H4 (cell line): ENCODE measurements at regions not wholly inside any gene's neighbourhood (a gene's known extent, or its start where the extent isn't known, plus 50 kb on each side); places are given as distances from the start of the nearest gene placed in this dataset.

ENCODE experiments used
- DNase-seq: peaks from one replicate; pipeline ENCODE4 v3.0.0-alpha.2; 2015; ENCODE audit warnings: low spot score

DNA sequence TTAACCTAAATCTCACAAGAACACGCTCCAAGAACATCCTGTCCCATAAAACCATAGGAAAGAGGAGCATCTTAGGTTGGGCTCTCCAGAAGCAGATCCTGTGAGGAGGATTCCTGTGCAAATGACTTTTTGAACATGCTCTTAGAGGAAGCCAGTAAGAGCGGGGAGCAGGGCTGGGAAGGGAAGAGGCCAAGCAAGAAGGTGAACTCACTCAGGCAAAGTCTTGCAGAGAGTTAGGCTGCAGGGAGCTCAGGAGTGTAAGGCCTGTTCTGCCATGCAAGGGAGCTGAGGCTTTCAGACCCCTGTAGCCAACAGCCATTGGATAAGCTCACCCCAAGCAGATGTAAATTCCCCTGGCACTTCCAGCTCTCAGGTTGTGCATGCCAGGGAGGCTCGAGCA is 63.6 kb upstream of the LY86 start:
- DNase-seq: no peak

DNA sequence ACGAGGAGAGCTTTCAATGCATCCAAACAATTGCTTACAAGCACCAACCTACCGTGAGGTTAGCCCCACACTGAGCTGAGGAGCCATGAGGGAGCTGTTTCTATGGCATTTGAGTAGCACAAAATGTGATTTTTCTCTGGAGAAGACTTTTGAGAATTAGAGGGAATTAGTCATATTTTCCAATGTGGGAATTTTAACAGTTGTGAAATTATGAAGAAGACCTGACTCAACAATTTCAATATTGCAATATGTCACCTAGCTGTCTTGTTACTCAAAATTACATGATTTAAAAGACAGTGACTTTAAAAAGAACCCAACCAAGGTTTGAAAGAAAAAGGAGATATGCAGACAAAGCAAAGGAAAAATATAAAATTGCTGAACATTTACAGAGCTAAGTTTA is 62.6 kb upstream of the LY86 start:
- DNase-seq: no peak

DNA sequence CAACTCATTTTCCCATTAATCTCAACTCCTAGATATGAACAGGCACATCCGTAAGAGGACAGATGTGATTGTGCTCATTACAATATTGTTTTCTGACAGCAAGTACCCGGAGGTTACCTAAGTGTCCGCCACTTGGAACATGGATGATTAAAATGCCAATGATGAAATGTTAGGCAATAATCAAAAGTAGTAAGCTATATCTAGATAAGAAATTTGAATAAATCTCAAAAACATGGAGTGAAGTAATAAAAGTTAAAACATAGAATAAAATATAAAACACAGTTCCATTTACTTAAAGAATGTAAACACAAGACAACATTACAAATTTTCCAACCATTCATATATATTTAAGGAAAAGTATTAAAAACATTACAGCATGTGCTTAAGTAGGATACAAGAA is 59.2 kb upstream of the LY86 start:
- DNase-seq: no peak

DNA sequence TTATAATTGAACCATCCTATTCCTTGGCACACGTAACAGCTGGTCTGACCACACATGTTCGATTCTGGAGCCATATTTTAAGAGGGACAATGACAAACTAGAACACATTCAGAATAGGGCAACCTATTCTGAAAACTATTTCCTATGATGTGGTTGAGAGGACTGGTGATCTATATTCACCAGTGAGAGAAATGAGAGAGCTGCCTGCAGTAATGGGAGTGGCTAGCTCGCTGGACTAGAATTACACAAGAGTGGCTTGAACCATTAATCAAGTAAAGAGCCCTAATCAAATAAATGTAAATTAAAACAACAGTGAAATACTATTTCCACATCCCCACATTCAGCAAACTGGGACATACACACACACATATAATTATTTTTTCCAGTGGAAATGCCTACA is 55.3 kb upstream of the LY86 start:
- no peak for DNase-seq

DNA sequence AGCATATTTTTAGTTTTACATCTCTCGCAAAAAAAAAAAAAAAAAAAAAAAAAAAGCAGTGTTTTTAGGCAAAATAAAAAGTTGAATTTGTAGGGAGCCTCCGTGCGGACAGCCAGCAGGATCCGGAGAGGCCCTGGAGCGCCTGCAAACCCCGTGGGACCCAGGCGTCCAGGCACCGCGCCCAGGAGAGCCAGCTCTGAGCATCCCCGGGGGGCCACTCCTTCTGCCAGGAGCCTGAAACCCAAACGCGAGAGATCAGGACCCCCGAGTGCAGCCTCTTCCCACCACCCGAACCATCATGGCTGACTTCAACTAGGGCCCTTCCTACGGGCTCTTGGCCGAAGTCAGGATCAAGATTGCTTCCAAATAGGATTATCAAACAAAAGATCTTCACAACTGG is 54.1 kb upstream of the LY86 start:
- DNase-seq: no peak

DNA sequence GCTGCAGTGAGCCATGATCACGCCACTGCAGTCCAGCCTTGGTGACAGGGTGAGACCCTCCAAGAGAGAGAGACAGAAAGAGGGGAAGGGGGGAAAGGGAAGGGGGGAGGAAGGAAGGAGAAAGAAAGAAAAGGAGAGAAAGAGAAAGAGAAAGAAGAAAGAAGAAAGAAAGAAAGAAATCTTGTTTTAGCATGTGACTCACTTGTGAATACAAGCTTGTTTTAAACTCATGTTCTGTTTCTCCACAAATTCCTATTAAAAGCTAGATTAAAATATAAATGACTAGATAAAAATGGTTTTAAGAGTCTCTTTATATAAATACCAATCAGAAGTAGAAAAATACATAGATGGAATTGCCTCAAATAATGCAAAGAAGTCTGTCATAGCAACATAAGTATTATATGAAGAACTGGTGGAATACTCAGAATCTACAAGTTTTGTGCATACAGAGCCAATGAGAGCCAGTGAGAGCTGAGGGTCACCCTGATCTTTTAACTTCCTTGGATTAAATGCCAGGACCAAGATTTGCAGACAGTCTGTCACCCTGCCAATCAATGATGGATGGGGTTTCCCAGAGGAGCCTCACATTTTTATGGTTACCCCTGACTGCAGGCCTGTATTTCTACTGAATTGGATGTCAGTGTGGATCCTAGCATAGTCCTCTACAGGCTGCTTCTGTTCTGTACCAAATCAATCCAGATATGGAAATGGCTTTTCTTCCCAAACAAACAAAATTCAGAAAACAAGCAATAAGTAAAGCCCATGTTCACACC is 50.8 kb upstream of the LY86 start:
- no peak for DNase-seq

DNA sequence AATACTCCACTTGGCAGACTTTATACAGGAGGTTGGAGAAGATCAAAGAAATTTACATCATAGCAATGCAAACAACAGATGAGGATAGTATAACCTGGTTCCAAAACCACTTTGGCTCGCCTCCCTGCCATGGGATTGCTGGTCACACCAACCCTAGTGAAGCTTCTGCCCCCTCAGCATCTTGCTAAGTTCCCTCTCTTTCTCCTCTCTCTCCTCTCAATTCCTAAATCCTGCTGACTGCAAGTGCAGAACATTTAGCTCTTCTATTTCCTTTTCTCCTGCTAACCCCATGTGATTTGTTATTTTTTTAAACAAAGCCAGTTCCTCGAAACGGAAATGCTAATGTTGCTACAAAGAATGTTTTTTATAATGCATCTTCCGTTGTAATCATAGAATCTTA is 50.3 kb upstream of the LY86 start:
- DNase-seq: no peak
